ENCODE measurements at regions not wholly inside any gene's neighbourhood (a gene's known extent, or its start where the extent isn't known, plus 50 kb on each side); places are given as distances from the start of the nearest gene placed in this dataset.

- TF ChIP-seq CTCF (conservative IDR thresholded peaks at IDR 0.05; ENCODE audit: low read depth in 2 of 2), result no peak
- no peak for TF ChIP-seq JUNB (IDR thresholded peaks at IDR 0.05; ENCODE audit: unreplicated experiment)
- TF ChIP-seq EZH2phosphoT487 (IDR thresholded peaks at IDR 0.05; ENCODE audit: unreplicated experiment), result no peak
- TF ChIP-seq EZH2 (IDR thresholded peaks at IDR 0.05; ENCODE audit: low read depth, unreplicated experiment), result no peak
- TF ChIP-seq CREB1 (CRISPR knock-in tag; IDR thresholded peaks at IDR 0.05; ENCODE audit: low read depth), result no peak
- no peak for TF ChIP-seq STAT1 (IDR thresholded peaks at IDR 0.05; ENCODE audit: unreplicated experiment)
- TF ChIP-seq REST (IDR thresholded peaks at IDR 0.05; ENCODE audit: unreplicated experiment), result no peak
- no peak for TF ChIP-seq ETS1 (IDR thresholded peaks at IDR 0.05)
- TF ChIP-seq POLR2AphosphoS5 (IDR thresholded peaks at IDR 0.05; ENCODE audit: low read depth), result no peak
Measured at GRCh38 chr17:5698959-5699358, 114.7 kb upstream of the NLRP1 start (continued).

GRCh38 chr17:5699814-5700213, 115.5 kb upstream of the NLRP1 start:
- H3K4me1 Mint-ChIP-seq, result peaks cover 38% of the 10 kb centered on the region
- H3K9me3 Mint-ChIP-seq, result peaks cover 13% of the 10 kb centered on the region
- Histone ChIP-seq H3K27me3 (ENCODE audit: insufficient read depth) (no peaks in the 10 kb centered on the region), H3K79me2 (replicated peaks; ENCODE audit: insufficient read depth) (no peaks in the 10 kb centered on the region), H2AFZ (peak overlapping the region; percentile 69), H3K4me1 (ENCODE audit: insufficient read depth) (peaks cover 24% of the 10 kb centered on the region), H3K4me2 (peak overlapping the region; percentile 68), H3K27ac (ENCODE audit: low read depth) (no peak overlapping the region), H3K9me2 (ENCODE audit: insufficient read depth) (no peaks in the 10 kb centered on the region), H3F3A (replicated peaks; ENCODE audit: low read depth) (0 out of 2 replicates have a peak, but pooled peaks cover 3% of the 10 kb centered on the region), H4K20me1 (replicated peaks; ENCODE audit: insufficient read depth) (no peaks in the 10 kb centered on the region), H3K4me3 (peak overlapping the region; percentile 29; the same call in 1 of the 2 replicates), H3K36me3 (ENCODE audit: insufficient read depth) (no peaks in the 10 kb centered on the region)
- TF ChIP-seq EZH2phosphoT487 (IDR thresholded peaks at IDR 0.05; ENCODE audit: unreplicated experiment), result no peak
- no peak for TF ChIP-seq NANOG (IDR thresholded peaks at IDR 0.05; ENCODE audit: borderline replicate concordance)
- TF ChIP-seq POLR2AphosphoS5 (IDR thresholded peaks at IDR 0.05; ENCODE audit: low read depth), result no peak
- TF ChIP-seq REST (IDR thresholded peaks at IDR 0.05; ENCODE audit: unreplicated experiment), result no peak
- TF ChIP-seq ZNF331 (CRISPR knock-in tag; IDR thresholded peaks at IDR 0.05; ENCODE audit: low read depth), result no peak
- TF ChIP-seq CREB1 (CRISPR knock-in tag; IDR thresholded peaks at IDR 0.05; ENCODE audit: low read depth), result no peak
- TF ChIP-seq EZH2 (IDR thresholded peaks at IDR 0.05; ENCODE audit: low read depth, unreplicated experiment), result no peak
- peak; percentile 79 for ATAC-seq
- peaks cover 2% of the 10 kb centered on the region for H3K27me3 Mint-ChIP-seq (ENCODE audit: insufficient read depth, low read depth, poor library complexity)
- H3K36me3 Mint-ChIP-seq (ENCODE audit: low read depth), result 0 out of 3 replicates have a peak, but pooled peaks cover 6% of the 10 kb centered on the region
- peak; percentile 57 for DNase-seq (ENCODE audit: low spot score)
- no peak overlapping the region for H3K27ac Mint-ChIP-seq
- no peak overlapping the region for H3K4me3 Mint-ChIP-seq
